ENCODE measurements at regions not wholly inside any gene's neighbourhood (a gene's known extent, or its start where the extent isn't known, plus 50 kb on each side); places are given as distances from the start of the nearest gene placed in this dataset.

GRCh38 chr5:133873449-133873848 is 95.0 kb downstream of the C5orf15 start:
- no peaks in the 10 kb centered on the region for H3K4me1 ChIP-seq (ENCODE audit: insufficient read depth, low read length)
- CTCF ChIA-PET = no interaction called here
- TF ChIP-seq, protein P1, sequence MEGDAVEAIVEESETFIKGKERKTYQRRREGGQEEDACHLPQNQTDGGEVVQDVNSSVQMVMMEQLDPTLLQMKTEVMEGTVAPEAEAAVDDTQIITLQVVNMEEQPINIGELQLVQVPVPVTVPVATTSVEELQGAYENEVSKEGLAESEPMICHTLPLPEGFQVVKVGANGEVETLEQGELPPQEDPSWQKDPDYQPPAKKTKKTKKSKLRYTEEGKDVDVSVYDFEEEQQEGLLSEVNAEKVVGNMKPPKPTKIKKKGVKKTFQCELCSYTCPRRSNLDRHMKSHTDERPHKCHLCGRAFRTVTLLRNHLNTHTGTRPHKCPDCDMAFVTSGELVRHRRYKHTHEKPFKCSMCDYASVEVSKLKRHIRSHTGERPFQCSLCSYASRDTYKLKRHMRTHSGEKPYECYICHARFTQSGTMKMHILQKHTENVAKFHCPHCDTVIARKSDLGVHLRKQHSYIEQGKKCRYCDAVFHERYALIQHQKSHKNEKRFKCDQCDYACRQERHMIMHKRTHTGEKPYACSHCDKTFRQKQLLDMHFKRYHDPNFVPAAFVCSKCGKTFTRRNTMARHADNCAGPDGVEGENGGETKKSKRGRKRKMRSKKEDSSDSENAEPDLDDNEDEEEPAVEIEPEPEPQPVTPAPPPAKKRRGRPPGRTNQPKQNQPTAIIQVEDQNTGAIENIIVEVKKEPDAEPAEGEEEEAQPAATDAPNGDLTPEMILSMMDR (IDR thresholded peaks at IDR 0.05) = no peak

DNA sequence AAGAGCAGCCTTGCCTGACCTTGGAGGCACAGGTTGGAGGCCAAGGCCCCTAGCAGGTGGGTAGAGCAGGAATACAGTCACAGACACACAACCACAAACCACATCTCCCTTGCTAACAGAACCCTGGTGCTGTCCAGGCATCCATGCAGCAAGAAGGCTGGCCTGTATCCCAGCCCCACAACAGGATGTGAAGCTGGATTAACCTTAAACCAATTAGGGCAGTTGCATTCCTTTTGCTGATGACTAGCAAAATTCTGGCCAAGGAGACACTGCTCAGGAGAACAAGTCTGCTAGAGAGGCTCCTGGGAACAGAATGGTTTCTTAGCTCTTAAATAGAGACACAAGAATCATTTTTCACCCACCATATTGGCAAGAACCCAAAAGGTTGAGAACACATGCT is 97.8 kb downstream of the C5orf15 start:
- TF ChIP-seq, protein P1 (IDR thresholded peaks at IDR 0.05) = no peak
- DNase-seq = no peak
- no peak overlapping the region for H3K4me3 ChIP-seq (ENCODE audit: low read length)
- Mint-ChIP-seq H3K9me3 (peaks cover 5% of the 10 kb centered on the region), H3K27ac (no peak overlapping the region), H3K36me3 (ENCODE audit: low read depth) (no peaks in the 10 kb centered on the region), H3K4me1 (ENCODE audit: low read depth) (peaks cover 5% of the 10 kb centered on the region), H3K27me3 (peaks cover 31% of the 10 kb centered on the region), H3K4me3 (no peak overlapping the region)
- intact Hi-C loops (cut with DNase I, micrococcal nuclease) = loop anchor here in 1 of 2 experiments (2.0 kb wide), 2 partner anchors 446 to 760 kb away; no protein-coding TSS in a partner anchor
- CTCF ChIA-PET = interaction anchor here (0.6 to 1.2 kb wide), 2 partner anchors 12 to 16 kb away, joined by 3 to 4 read pairs; no protein-coding TSS in a partner anchor
- ATAC-seq (ENCODE audit: poor library complexity) = no peak
- H3K36me3 ChIP-seq (ENCODE audit: insufficient read depth, low read length) = no peaks in the 10 kb centered on the region
- peaks cover 0 to 7% of the 10 kb centered on the region in 2 experiments for H3K27me3 ChIP-seq (ENCODE audit: control insufficient read depth in 1 of 2, insufficient read depth in 2 of 2, low read length in 2 of 2)
- H3K4me1 ChIP-seq (ENCODE audit: insufficient read depth, low read length) = no peaks in the 10 kb centered on the region
- POLR2A ChIA-PET = no interaction called here
- no peak overlapping the region for H3K27ac ChIP-seq (ENCODE audit: low read depth in 1 of 2, low read length in 2 of 2)
- no peaks in the 10 kb centered on the region for H3K9me3 ChIP-seq (ENCODE audit: control insufficient read depth in 1 of 2, insufficient read depth in 1 of 2, low read length in 2 of 2)

More at GRCh38 chr5:133873449-133873848, 95.0 kb downstream of the C5orf15 start:
- H3K4me1 Mint-ChIP-seq (ENCODE audit: low read depth) = peaks cover 5% of the 10 kb centered on the region
- H3K4me3 Mint-ChIP-seq = no peak overlapping the region
- peaks cover 0 to 7% of the 10 kb centered on the region in 2 experiments for H3K27me3 ChIP-seq (ENCODE audit: control insufficient read depth in 1 of 2, insufficient read depth in 2 of 2, low read length in 2 of 2)
- DNase-seq (no peak), ATAC-seq (ENCODE audit: poor library complexity) (no peak)
- no peak overlapping the region for H3K27ac Mint-ChIP-seq
- H3K27ac ChIP-seq (ENCODE audit: low read depth in 1 of 2, low read length in 2 of 2) = no peak overlapping the region
- H3K9me3 Mint-ChIP-seq = peaks cover 5% of the 10 kb centered on the region
- peaks cover 31% of the 10 kb centered on the region for H3K27me3 Mint-ChIP-seq
- no peaks in the 10 kb centered on the region for H3K9me3 ChIP-seq (ENCODE audit: control insufficient read depth in 1 of 2, insufficient read depth in 1 of 2, low read length in 2 of 2)
- POLR2A ChIA-PET = no interaction called here
- no peaks in the 10 kb centered on the region for H3K36me3 ChIP-seq (ENCODE audit: insufficient read depth, low read length)
- no peak overlapping the region for H3K4me3 ChIP-seq (ENCODE audit: low read length)
- intact Hi-C loops (cut with DNase I, micrococcal nuclease) = no loop called here
- H3K36me3 Mint-ChIP-seq (ENCODE audit: low read depth) = no peaks in the 10 kb centered on the region

GRCh38 chr5:133869519-133870335 is 98.7 kb downstream of the C5orf15 start:
- POLR2A ChIA-PET = no interaction called here
- intact Hi-C loops (cut with DNase I, micrococcal nuclease) = loop anchor here (1.0 to 10.0 kb wide), 5 partner anchors 115 to 759 kb away; no protein-coding TSS in a partner anchor

More at GRCh38 chr5:133869519-133870335, 98.7 kb downstream of the C5orf15 start:
- CTCF ChIA-PET = interaction anchor here (0.7 to 1.7 kb wide), 3 partner anchors 9 to 446 kb away, joined by 3 to 5 read pairs (median 4); no protein-coding TSS in a partner anchor
- Mint-ChIP-seq H3K27ac (no peak overlapping the region), H3K4me1 (ENCODE audit: low read depth) (peaks cover 5% of the 10 kb centered on the region), H3K27me3 (peaks cover 31% of the 10 kb centered on the region), H3K36me3 (ENCODE audit: low read depth) (no peaks in the 10 kb centered on the region), H3K9me3 (no peaks in the 10 kb centered on the region), H3K4me3 (no peak overlapping the region)
- TF ChIP-seq, protein P1 (IDR thresholded peaks at IDR 0.05) = peak; percentile 9
- Histone ChIP-seq H3K9me3 (ENCODE audit: control insufficient read depth in 1 of 2, insufficient read depth in 1 of 2, low read length in 2 of 2) (no peaks in the 10 kb centered on the region), H3K27me3 (ENCODE audit: control insufficient read depth in 1 of 2, insufficient read depth in 2 of 2, low read length in 2 of 2) (peaks cover 0 to 7% of the 10 kb centered on the region in 2 experiments), H3K4me1 (ENCODE audit: insufficient read depth, low read length) (no peaks in the 10 kb centered on the region), H3K4me3 (ENCODE audit: low read length) (no peak overlapping the region), H3K27ac (ENCODE audit: low read depth in 1 of 2, low read length in 2 of 2) (no peak overlapping the region), H3K36me3 (ENCODE audit: insufficient read depth, low read length) (no peaks in the 10 kb centered on the region)
- DNase-seq (no peak), ATAC-seq (ENCODE audit: poor library complexity) (no peak)
